ENCODE measurements at regions not wholly inside any gene's neighbourhood (a gene's known extent, or its start where the extent isn't known, plus 50 kb on each side); places are given as distances from the start of the nearest gene placed in this dataset.

- TF ChIP-seq CTCF (conservative IDR thresholded peaks at IDR 0.05; ENCODE audit: low read depth, low read length), result no peak
- DNase-seq (ENCODE audit: low read depth), result peak; percentile 76
- peak overlapping the region; percentile 11 for H3K4me3 ChIP-seq (ENCODE audit: low read depth, low read length)
These were observed 95.9 kb upstream of the SPTBN1 start for GRCh38 chr2:54360055-54360792.

GRCh38 chr2:54364409-54364808 is 91.7 kb upstream of the SPTBN1 start:
- no peak for TF ChIP-seq CTCF (conservative IDR thresholded peaks at IDR 0.05; ENCODE audit: low read depth, low read length)
- H3K4me3 ChIP-seq (ENCODE audit: low read depth, low read length), result no peak overlapping the region
- DNase-seq (ENCODE audit: low read depth), result no peak

- TF ChIP-seq CTCF (conservative IDR thresholded peaks at IDR 0.05; ENCODE audit: low read depth, low read length), result no peak
- DNase-seq (ENCODE audit: low read depth), result no peak
- no peak overlapping the region for H3K4me3 ChIP-seq (ENCODE audit: low read depth, low read length)
These were observed 90.5 kb upstream of the SPTBN1 start for GRCh38 chr2:54365661-54366060.

GRCh38 chr2:54366487-54367280 is 89.4 kb upstream of the SPTBN1 start:
- no peak for DNase-seq (ENCODE audit: low read depth)
- no peak overlapping the region for H3K4me3 ChIP-seq (ENCODE audit: low read depth, low read length)
- no peak for TF ChIP-seq CTCF (conservative IDR thresholded peaks at IDR 0.05; ENCODE audit: low read depth, low read length)

- TF ChIP-seq CTCF (conservative IDR thresholded peaks at IDR 0.05; ENCODE audit: low read depth, low read length), result no peak
- no peak overlapping the region for H3K4me3 ChIP-seq (ENCODE audit: low read depth, low read length)
- DNase-seq (ENCODE audit: low read depth), result no peak
These were observed 85.6 kb upstream of the SPTBN1 start for GRCh38 chr2:54370405-54371104.

- no peak for DNase-seq (ENCODE audit: low read depth)
- TF ChIP-seq CTCF (conservative IDR thresholded peaks at IDR 0.05; ENCODE audit: low read depth, low read length), result no peak
- H3K4me3 ChIP-seq (ENCODE audit: low read depth, low read length), result no peak overlapping the region
These were observed 84.6 kb upstream of the SPTBN1 start for GRCh38 chr2:54371460-54372065.

All from choroid plexus epithelial cell (primary cell).